ENCODE measurements at regions not wholly inside any gene's neighbourhood (a gene's known extent, or its start where the extent isn't known, plus 50 kb on each side); places are given as distances from the start of the nearest gene placed in this dataset. TPM values are rescaled to one million over a fixed set of nuclear protein-coding genes. Genes with fewer than 3 reads are reported as not detected.

DNA sequence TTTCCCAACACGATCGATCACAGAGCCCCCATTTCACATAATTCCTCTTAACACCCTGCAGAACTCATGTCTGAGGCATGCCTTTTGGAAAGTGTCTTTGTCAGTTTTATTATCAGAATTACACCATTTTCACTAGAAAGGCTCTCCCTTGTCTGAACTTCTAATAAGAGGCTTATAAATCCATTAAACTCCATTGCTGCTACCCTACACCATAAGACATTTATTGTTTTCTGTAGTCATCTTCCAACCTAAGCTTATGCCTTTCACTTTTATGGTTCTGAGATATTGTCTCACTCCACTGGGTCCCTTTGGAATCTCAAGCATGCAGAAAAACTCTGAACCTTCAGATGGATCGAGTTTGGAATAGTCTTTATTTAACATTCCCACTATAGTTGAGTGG lies 50.2 kb upstream of the TPM1 start:
- H3K27ac ChIP-seq (ENCODE audit: low read depth, low read length, poor library complexity, severe bottlenecking): no peak overlapping the region

More for the DNA sequence above, 50.2 kb upstream of the TPM1 start:
- H2AFZ ChIP-seq (ENCODE audit: low read length): no peak overlapping the region
- POLR2A ChIA-PET: no interaction called here
- H3K9me2 ChIP-seq (ENCODE audit: insufficient read depth, low read length): no peaks in the 10 kb centered on the region
- no peaks in the 10 kb centered on the region for H3K36me3 ChIP-seq (ENCODE audit: insufficient read depth, low read length)
- CTCF ChIA-PET (ENCODE audit: unreplicated experiment): no interaction called here
- H3K79me2 ChIP-seq (ENCODE audit: insufficient read depth, low read depth, low read length): no peaks in the 10 kb centered on the region
- intact Hi-C loops (cut with micrococcal nuclease; ENCODE audit: unreplicated experiment): no loop called here
- no TSS peak for BruUV-seq (replicated peaks)
- no peak overlapping the region for H3K4me3 ChIP-seq (ENCODE audit: low read depth, low read length, poor library complexity, severe bottlenecking)
- DNase-seq (ENCODE audit: low spot score): no peak
- no peak for TF ChIP-seq EZH2phosphoT487 (IDR thresholded peaks at IDR 0.05; ENCODE audit: borderline replicate concordance, low read depth, low read length)
- TF ChIP-seq CTCF (conservative IDR thresholded peaks at IDR 0.05; ENCODE audit: low read length): no peak
- no peaks in the 10 kb centered on the region for H3K4me1 ChIP-seq (ENCODE audit: insufficient read depth, low read length, poor library complexity, severe bottlenecking)
- no peaks in the 10 kb centered on the region for H4K20me1 ChIP-seq (ENCODE audit: insufficient read depth, low read length)
- H3K9me3 ChIP-seq (ENCODE audit: low read length): no peaks in the 10 kb centered on the region
- H3K4me2 ChIP-seq (ENCODE audit: low read length): no peak overlapping the region

Small RNAs in the stretch of these regions (microRNA-seq; reads per million reads assigned to microRNA genes)
- gene MIR190A (ENCODE audit: borderline replicate concordance) (49.2 reads per million, percentile 45 among the genes with 10 or more reads in this experiment), gene MIR6085 (ENCODE audit: borderline replicate concordance) (not detected), gene MIR8067 (ENCODE audit: borderline replicate concordance) (not detected)

Small RNAs in the stretch of these regions (small RNA-seq; reads per million reads assigned to genes)
- gene MIR190A: not detected
- gene MIR6085: not detected
- not detected for gene MIR8067
- gene RF00017: not detected
